Keratinocyte (primary cell): ENCODE measurements at regions not wholly inside any gene's neighbourhood (a gene's known extent, or its start where the extent isn't known, plus 50 kb on each side); places are given as distances from the start of the nearest gene placed in this dataset.
A peak's percentile ranks its signal among the peaks of the same experiment; 100 is the strongest.

Experiments used
- DNase-seq: peaks from one replicate; pipeline ENCODE4 v3.0.0-alpha.2; 2011; ENCODE audit warnings: low read depth, missing footprints, low spot score
- FAIRE-seq: peaks from 2 replicates; lab custom pipeline; 2011; peaks lifted over from hg19 to GRCh38; lab: Jason Lieb, UNC
- H2AFZ ChIP-seq: 2 replicates; pipeline ENCODE4 v1.6.0; 2012; ENCODE audit warnings: low read length, control low read depth, inconsistent platforms; ENCODE audit not compliant: control insufficient read depth
- H3K27ac ChIP-seq: 2 replicates; pipeline ENCODE4 v1.5.1; 2011; ENCODE audit warnings: low read length; ENCODE audit not compliant: control insufficient read depth, insufficient read depth
- H3K27me3 ChIP-seq: 3 replicates; pipeline ENCODE4 v1.6.0; 2011; ENCODE audit warnings: low read length; ENCODE audit not compliant: control insufficient read depth, insufficient read depth; ENCODE audit errors: extremely low read depth
- H3K36me3 ChIP-seq, 2 experiments: 2 replicates in 1 of 2; 3 replicates in 1 of 2; pipeline ENCODE4 v1.5.1; 2011; ENCODE audit warnings: low read length in 2 of 2, mild to moderate bottlenecking in 1 of 2; ENCODE audit not compliant: control insufficient read depth in 2 of 2, insufficient read depth in 2 of 2; ENCODE audit errors: extremely low read depth in 1 of 2
- H3K4me1 ChIP-seq: 3 replicates; pipeline ENCODE4 v1.5.1; 2011; ENCODE audit warnings: low read length; ENCODE audit not compliant: control insufficient read depth, insufficient read depth; ENCODE audit errors: extremely low read depth
- H3K4me2 ChIP-seq: 3 replicates; pipeline ENCODE4 v1.6.0; 2011; ENCODE audit warnings: low read depth, low read length; ENCODE audit not compliant: control insufficient read depth, insufficient read depth; ENCODE audit errors: extremely low read depth
- H3K4me3 ChIP-seq, 3 experiments: fragments of 200-600 bp in 1 of 3; sonication (generic) in 1 of 3; 2 replicates in 2 of 3; 3 replicates in 1 of 3; pipeline ENCODE4 v1.5.1; 2011 to 2016; ENCODE audit warnings: low read length in 3 of 3, mild to moderate bottlenecking in 3 of 3, control low read depth in 2 of 3, inconsistent platforms in 1 of 3, low read depth in 1 of 3, mixed read lengths in 1 of 3, mixed run types in 1 of 3, moderate library complexity in 1 of 3; ENCODE audit not compliant: control insufficient read depth in 2 of 3, insufficient read depth in 2 of 3; ENCODE audit errors: extremely low read depth in 1 of 3
- H3K79me2 ChIP-seq: 2 replicates; pipeline ENCODE4 v1.6.0; 2012; ENCODE audit warnings: low read length; ENCODE audit not compliant: control insufficient read depth, insufficient read depth
- H3K9ac ChIP-seq: 3 replicates; pipeline ENCODE4 v1.6.0; 2011; ENCODE audit warnings: low read length; ENCODE audit not compliant: control insufficient read depth, insufficient read depth; ENCODE audit errors: extremely low read depth
- H3K9me1 ChIP-seq: 3 replicates; pipeline ENCODE4 v1.6.0; 2011; ENCODE audit warnings: low read length; ENCODE audit not compliant: control insufficient read depth, insufficient read depth; ENCODE audit errors: extremely low read depth
- H3K9me3 ChIP-seq: 2 replicates; pipeline ENCODE4 v1.5.1; 2012; ENCODE audit warnings: low read depth, low read length; ENCODE audit not compliant: control insufficient read depth
- H4K20me1 ChIP-seq: 3 replicates; pipeline ENCODE4 v1.6.0; 2011; ENCODE audit warnings: low read length; ENCODE audit not compliant: control insufficient read depth, insufficient read depth; ENCODE audit errors: extremely low read depth
- EZH2 ChIP-seq: IDR thresholded peaks from one replicate; pipeline ENCODE4 v1.6.1; 2012; ENCODE audit warnings: inconsistent platforms, mild to moderate bottlenecking, low read length, moderate library complexity
- dilution Hi-C: fragments of 300-500 bp; cut with MboI; formaldehyde crosslinking; loops from one replicate; pipeline ENCODE4 v1.7.0; 2020; ENCODE audit warnings: low sequenced_read_pairs; ENCODE audit not compliant: extremely low pct_ligation_motif_present
- TF ChIP-seq, protein P1 (sequence below), 3 experiments: IDR thresholded peaks in 1 of 3; conservative IDR thresholded peaks in 1 of 3; optimal IDR thresholded peaks in 1 of 3; 2 replicates in 2 of 3; 3 replicates in 1 of 3; pipeline versions ENCODE3 to v1.5.1; 2011; ENCODE audit warnings: low read length in 3 of 3, mild to moderate bottlenecking in 3 of 3, moderate library complexity in 2 of 3, control low read depth in 1 of 3, inconsistent platforms in 1 of 3; ENCODE audit not compliant: insufficient read depth in 2 of 3; ENCODE audit errors: extremely low read depth in 1 of 3

DNA sequence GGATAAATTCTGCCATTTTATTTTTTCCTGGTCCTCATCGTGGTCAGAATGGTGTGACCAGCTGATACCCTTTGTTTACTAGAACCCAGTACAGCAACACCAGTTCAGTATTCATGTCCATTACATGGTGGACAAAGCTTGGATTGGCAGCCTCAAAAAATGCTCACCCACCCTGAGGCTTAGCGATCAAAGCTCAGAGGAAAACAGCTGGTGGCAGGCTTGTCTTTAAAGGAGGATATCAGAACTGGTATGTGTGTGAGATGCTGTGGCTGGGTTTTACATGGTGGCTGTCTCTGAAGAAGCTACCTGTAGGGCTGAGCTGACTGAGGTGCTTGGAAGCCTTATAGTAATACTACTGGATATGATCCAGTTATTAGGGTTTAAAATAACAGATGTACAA, 471.1 kb upstream of the MEX3C start:
- Histone ChIP-seq H3K79me2 (no peaks in the 10 kb centered on the region), H3K4me1 (no peaks in the 10 kb centered on the region), H3K27ac (no peak overlapping the region), H3K36me3 (no peaks in the 10 kb centered on the region), H3K9ac (no peak overlapping the region), H3K27me3 (peaks cover 3% of the 10 kb centered on the region), H3K4me2 (peak overlapping the region; percentile 43), H3K9me3 (no peaks in the 10 kb centered on the region), H4K20me1 (no peaks in the 10 kb centered on the region), H3K4me3 (no peak overlapping the region), H3K9me1 (no peaks in the 10 kb centered on the region), H2AFZ (no peak overlapping the region)
- dilution Hi-C loops, result no loop called here
- no peak for DNase-seq
- TF ChIP-seq, protein P1, sequence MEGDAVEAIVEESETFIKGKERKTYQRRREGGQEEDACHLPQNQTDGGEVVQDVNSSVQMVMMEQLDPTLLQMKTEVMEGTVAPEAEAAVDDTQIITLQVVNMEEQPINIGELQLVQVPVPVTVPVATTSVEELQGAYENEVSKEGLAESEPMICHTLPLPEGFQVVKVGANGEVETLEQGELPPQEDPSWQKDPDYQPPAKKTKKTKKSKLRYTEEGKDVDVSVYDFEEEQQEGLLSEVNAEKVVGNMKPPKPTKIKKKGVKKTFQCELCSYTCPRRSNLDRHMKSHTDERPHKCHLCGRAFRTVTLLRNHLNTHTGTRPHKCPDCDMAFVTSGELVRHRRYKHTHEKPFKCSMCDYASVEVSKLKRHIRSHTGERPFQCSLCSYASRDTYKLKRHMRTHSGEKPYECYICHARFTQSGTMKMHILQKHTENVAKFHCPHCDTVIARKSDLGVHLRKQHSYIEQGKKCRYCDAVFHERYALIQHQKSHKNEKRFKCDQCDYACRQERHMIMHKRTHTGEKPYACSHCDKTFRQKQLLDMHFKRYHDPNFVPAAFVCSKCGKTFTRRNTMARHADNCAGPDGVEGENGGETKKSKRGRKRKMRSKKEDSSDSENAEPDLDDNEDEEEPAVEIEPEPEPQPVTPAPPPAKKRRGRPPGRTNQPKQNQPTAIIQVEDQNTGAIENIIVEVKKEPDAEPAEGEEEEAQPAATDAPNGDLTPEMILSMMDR (optimal IDR thresholded peaks at IDR 0.05 in 1 of 3, IDR thresholded peaks at IDR 0.05 in 1 of 3, conservative IDR thresholded peaks at IDR 0.05 in 1 of 3; ENCODE audit: extremely low read depth in 1 of 3, insufficient read depth in 2 of 3, low read length in 3 of 3), result no peak
- no peak for TF ChIP-seq EZH2
- no peak for FAIRE-seq

DNA sequence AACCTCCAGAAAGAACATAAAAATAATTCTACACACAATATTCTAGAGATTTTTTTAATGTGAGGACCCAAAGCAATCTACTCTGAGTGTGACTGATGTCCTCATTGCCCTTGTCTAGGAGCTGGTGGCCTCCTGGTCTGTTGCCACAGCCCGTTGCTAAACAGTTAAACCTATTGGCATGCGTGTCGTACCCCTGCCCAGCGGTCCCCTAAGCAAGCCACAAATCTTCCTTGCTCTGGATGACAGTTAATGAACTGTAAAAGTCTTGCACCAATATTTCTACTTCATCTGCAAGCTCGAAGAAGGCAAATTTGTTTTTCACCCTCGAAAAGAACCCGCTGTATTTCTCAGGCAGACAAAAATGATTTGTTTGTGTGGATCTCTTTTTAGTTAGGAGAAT, 489.1 kb upstream of the MEX3C start:
- Histone ChIP-seq H3K9me1 (no peaks in the 10 kb centered on the region), H3K4me3 (no peak overlapping the region), H3K79me2 (no peaks in the 10 kb centered on the region), H3K9ac (no peak overlapping the region), H3K9me3 (no peaks in the 10 kb centered on the region), H3K27ac (no peak overlapping the region), H3K4me2 (no peak overlapping the region), H2AFZ (no peak overlapping the region), H3K36me3 (no peaks in the 10 kb centered on the region), H4K20me1 (no peaks in the 10 kb centered on the region), H3K4me1 (no peaks in the 10 kb centered on the region), H3K27me3 (no peaks in the 10 kb centered on the region)
- TF ChIP-seq EZH2, result no peak
- TF ChIP-seq, protein P1 (optimal IDR thresholded peaks at IDR 0.05 in 1 of 3, IDR thresholded peaks at IDR 0.05 in 1 of 3, conservative IDR thresholded peaks at IDR 0.05 in 1 of 3; ENCODE audit: extremely low read depth in 1 of 3, insufficient read depth in 2 of 3, low read length in 3 of 3), result no peak
- DNase-seq (no peak), FAIRE-seq (no peak)
- dilution Hi-C loops, result no loop called here
